ENCODE measurements at regions not wholly inside any gene's neighbourhood (a gene's known extent, or its start where the extent isn't known, plus 50 kb on each side); places are given as distances from the start of the nearest gene placed in this dataset.

DNA sequence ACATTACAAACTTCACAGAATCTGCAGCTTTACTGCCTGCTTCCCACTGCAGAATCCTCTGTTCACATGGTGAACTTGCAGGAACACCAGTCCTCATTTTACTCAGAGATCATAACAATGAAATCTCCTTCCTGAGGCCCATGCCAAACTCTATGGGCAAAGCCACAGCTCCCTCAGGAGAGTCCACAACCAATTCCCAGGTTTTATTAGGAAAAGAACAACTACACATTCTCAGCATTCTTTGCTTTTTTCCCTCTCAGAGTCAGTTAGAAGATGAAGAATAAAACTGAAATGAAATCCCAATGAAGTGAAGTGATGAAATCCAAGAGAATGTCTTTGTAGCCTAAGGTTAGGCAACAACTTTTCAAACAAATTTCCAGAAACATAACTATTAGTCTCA, 233.7 kb downstream of the DSEL start:
- peak; percentile 54 for DNase-seq

- DNase-seq, result no peak
These were observed 234.8 kb downstream of the DSEL start for GRCh38 chr18:67281746-67282145.

DNA sequence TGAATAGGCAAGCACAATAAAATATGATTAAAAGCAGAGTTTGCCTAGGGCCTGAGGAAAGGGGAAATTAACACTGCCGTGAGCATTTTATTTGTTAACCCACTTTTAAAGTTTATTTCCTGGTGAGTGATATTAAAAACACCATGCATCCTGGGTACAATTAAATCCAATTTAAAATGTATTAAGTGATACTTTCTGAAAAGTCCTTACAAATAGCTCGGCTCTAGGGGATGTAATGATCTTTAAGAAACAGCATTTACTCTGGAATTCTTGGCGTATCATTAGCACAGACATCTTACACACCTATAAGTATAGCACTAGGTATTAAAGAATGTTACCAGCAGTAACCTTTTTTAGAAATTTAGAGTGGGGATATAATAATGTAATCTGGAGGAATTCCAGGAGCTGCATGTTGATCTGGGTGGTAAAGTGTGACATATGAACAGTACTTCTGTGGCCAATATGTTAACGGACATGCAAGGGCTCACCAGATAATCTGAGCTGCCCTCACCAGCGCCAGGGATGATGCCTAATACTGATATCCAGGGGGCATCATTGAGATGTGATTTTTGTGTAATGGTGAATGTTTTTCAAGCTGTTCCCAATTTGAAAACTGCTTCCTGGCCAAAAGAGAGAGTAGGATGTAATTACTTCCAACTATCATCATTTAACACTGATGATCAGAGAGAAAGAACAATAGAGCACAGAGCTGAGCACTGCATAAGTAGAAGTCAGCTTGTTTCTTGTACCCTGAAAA, 235.9 kb downstream of the DSEL start:
- no peak for DNase-seq

DNA sequence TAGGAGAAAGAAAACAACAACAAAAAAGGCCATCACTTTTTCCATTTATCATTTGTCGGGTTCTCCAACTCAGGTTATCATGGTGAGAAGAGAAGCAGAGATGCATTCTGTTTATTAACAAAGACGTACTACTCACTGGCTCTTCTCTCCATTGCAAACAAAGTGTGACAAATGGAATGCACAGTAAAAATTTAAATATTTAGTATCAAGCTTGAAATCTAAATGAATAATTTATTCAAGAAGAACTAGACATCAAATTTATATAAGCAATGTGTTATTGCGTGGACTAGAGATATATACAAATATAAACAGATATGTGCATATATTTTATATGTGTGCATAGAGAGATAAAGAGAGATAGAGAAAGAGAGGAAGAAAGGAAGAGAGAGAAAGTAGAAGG, 236.5 kb downstream of the DSEL start:
- no peak for DNase-seq

DNA sequence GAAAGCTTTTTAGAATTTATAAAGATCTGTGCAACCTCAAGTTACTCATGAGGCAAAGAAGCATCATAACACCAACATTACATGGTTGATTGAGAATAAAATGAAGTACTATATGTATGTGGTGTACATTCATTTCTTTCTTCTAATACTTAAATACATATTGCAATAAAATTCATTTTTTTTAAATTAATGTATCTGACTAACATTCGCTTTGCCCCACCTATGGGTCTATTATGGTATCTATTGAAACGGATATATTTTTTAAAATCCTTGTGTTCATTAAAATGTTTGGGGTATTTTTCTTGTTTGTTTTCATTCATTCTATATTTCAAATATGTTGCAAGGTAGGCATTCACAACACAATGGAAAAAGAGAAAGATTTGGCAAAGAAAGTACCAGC, 237.5 kb downstream of the DSEL start:
- no peak for DNase-seq

DNA sequence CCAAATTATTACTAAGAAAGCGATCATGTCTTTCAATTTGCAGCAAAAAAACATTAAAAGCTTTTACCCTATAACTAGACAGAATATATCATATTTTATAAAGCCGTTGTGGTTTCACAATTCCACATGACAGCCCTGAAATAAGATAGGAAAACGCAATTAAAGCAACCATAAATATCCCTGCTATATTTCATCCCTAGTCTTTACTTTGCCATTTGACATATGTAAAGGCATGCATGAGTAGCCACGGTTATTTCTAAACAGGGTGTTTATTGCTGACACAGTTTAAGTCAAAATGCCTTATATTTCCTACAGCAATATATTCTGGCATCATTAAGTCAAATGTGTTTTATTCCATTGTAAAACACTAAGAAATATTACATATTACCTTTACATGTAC, 239.9 kb downstream of the DSEL start:
- DNase-seq, result peak; percentile 28

GRCh38 chr18:67273288-67273687, 243.2 kb downstream of the DSEL start:
- DNase-seq, result no peak

- DNase-seq, result no peak
These were observed 247.3 kb downstream of the DSEL start for GRCh38 chr18:67269206-67269605.

DNA sequence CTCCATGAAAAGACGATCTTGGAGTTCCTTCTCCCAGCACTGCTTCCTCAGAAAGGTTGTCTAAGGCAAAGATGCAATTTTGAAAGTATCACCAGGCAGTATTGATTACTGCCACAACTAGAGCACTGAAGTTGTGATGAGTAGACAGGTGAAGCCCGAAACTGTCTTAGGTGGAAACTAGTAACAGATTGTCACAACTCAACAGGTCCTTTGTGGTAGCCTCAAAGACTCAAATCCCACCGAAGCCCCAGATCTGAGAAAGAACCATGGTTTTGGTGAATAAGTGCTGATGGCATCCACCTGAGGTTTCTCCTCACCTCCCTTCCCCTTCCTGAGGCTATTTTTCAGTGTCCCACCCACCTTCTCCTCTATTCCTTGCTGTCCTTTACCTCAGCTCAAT, 248.0 kb downstream of the DSEL start:
- no peak for DNase-seq

GRCh38 chr18:67266246-67267237, 250.0 kb downstream of the DSEL start:
- DNase-seq, result peak; percentile 63

GRCh38 chr18:67265464-67266245, 250.9 kb downstream of the DSEL start:
- peak; percentile 79 for DNase-seq

DNA sequence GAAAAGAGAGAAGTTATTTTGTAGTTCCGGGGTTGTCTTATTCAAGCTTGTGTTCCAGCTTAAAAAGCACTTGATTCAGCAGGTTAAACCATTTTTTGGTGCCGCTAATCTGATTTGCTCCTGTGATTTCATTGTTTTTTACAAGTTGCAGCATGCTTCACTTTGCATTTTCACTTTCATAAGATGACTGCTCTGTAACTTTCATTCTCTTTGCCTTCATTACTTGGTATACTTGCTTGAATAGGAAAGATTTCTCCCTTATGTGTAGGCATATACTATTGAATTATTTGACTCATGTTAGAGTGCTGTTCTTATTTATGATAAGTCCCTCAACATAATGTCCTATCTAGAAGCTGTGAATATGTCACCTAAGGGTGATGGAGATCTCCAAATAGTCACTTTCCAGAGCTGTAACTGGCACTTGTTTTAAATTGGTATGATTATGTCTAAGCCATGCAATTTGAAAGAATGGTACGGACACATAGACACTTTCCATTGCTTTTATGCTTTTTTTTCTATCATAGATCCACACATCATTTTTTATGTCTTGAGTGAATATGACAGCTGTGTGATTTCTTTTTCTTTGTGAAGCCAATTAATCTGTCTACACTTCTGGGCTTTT, 254.5 kb downstream of the DSEL start:
- no peak for DNase-seq

DNA sequence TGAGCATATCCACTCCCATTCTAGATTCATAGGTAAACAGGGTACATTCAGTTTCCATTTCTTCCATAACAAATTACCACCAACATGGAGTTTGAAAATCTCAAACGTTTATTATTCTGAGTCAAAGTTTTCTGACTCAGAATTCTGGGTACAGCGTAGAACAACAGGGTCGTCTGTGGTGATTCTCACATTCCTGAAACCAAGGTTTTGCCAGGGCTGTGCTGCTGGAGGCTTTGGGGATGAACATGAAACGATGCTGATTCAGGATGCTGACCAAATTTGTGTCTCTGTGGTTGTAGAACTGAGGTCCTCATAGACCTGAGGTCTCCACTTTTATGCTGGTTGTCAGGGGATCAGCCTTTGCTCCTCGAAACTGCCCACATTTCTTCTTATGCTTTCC, 255.7 kb downstream of the DSEL start:
- peak; percentile 9 for DNase-seq

GRCh38 chr18:67250776-67251424, 265.6 kb downstream of the DSEL start:
- DNase-seq, result no peak

- DNase-seq, result no peak
These were observed 272.5 kb downstream of the DSEL start for GRCh38 chr18:67243799-67244587.

GRCh38 chr18:67242001-67242400, 274.5 kb downstream of the DSEL start:
- no peak for DNase-seq

DNA sequence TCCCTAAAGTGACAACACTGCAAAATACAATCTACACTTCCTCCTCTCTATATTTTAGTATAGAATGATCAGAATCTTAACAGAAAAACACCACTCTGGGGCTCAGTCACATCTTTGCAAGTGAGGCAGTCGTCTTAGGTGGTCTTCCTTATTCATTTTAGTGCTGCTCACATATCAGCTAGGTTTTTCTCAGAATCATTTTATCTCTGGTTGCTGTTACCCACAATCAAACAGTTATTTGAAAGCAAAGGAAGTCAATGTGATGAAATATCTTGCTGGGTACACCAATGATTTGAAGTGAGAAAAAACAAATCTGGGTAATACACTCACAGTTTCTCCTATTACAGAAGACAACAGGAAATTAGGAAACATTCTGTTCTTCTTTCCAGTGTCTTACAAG, 275.2 kb downstream of the DSEL start:
- DNase-seq, result no peak

- DNase-seq, result no peak
These were observed 276.7 kb downstream of the DSEL start for GRCh38 chr18:67239826-67240225.

DNA sequence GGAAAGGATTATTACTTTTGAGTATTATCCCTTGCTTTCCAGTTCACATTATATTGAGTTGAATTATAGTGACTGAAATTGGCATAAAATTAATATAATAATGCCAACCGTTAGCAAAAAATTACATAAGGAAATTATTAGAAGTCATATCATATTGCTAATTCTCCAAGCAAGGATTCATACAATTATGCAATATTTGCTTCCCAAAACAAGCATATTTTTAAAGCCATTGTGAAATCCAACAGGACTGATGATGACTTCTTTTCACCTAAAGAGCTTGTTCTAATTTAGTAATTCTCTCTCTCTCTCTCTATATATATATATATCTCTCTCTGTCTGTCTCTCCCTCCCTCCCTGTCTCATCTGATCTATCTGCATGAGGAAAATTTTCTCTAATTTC, 283.5 kb downstream of the DSEL start:
- no peak for DNase-seq

DNA sequence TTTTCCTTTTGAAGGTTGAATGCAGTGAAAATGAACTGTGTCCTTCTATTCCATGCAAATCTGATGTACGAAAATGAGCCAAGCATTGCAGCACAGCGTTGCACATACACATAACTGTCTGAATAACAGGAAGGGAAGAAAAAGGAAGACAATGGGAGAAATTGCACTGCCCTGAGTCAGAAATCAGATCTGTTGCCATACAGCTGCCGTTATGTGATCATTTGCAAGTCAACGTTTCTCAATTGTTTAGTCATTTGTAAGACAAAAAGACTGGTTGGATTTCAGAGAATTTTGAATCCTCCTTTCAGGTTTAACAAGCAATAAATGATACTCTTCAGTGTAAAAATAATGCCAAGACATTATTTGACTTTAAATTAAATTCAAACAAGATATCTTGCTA, 284.1 kb downstream of the DSEL start:
- DNase-seq, result peak; percentile 39

GRCh38 chr18:67222887-67223286, 293.6 kb downstream of the DSEL start:
- DNase-seq, result no peak

All from fibroblast of skin of right quadriceps (primary cell).